GM18868 (cell line): ENCODE measurements at regions not wholly inside any gene's neighbourhood (a gene's known extent, or its start where the extent isn't known, plus 50 kb on each side); places are given as distances from the start of the nearest gene placed in this dataset.

Source experiments
- ATAC-seq: cut with Tn5 transposase; IDR thresholded peaks from one replicate; pipeline ENCODE4 v1.9.1; 2021; ENCODE audit warnings: mild to moderate bottlenecking, moderate library complexity; ENCODE audit not compliant: unreplicated experiment

DNA sequence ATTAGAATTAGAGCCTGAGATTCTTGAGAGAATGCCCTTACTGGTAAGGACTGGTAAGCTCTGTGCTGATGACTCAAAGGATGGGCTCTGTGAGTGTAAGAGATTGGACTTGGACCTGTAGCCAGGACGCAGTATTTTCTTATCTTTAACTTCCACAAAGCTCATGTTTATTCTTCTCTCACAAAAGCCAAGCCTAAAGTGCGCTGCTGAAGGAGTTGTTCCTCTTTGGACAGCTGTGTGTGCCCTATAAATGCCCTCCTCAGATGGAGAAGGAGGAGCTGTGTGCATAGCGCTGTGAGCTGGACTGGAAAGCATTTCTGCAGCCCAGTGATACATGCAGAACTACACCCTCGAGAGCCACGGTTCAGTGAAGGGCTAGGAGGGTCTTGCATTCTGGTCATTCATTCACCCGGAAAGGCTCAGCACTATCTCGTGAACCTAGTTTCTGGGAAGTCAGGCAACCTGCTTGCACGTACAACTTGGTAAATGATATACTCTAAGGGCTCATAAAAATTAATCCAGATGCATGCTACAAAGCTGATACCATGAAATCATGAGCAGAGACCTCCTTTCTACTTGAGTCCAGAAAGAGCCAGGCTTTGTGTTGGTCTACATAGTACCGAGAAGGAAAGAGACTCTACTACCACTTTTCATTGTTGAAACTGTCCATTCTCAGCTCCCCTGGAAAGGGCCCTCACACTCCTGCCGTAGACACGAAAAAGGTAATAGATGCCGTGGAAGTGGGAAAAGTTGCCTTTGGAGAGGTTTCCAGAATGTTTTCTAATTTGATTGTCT is 103.0 kb upstream of the TBL1XR1 start:
- ATAC-seq: peak; percentile 70

- no peak for ATAC-seq
These were observed 103.6 kb upstream of the TBL1XR1 start for GRCh38 chr3:177300842-177301241.

- ATAC-seq: no peak
These were observed 109.0 kb upstream of the TBL1XR1 start for GRCh38 chr3:177306252-177306651.

GRCh38 chr3:177307391-177307790 is 110.1 kb upstream of the TBL1XR1 start:
- ATAC-seq: no peak

DNA sequence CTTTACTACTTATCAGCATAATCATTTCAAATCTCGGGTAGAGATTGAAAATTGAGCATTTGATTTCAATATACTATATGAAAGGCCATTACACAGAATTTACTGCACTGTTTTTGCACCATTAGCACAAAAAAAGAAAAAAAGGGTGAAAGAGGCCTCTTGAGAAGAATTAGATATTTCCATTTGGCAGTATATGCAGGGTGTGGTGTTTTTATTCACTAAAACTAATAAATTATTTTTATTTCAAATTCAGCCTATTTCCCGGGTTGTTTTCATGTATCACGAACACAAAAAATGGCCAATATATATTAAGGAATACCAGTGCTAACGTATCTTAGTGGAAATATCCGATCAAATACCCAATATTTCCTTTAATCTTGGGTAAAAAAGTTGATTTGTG is 110.5 kb upstream of the TBL1XR1 start:
- ATAC-seq: no peak

DNA sequence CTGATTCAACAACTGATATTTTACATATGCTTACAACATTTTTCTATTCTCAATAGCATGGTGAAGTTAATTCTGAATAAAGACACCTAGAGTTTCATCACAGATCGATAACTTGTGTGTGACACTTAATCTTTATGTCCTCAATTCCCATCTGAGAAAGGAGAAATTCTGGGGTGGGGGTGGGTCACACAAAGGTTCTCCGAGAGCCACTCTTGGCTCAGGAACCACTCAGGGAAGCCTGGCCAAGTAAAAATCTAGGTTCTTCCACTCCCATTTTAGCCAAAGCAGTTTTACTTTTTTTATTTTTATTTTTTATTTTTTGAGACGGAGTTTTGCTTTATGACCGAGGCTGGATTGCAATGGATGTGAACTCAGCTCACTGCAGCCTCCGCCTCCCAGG is 111.0 kb upstream of the TBL1XR1 start:
- no peak for ATAC-seq

- no peak for ATAC-seq
These were observed 111.6 kb upstream of the TBL1XR1 start for GRCh38 chr3:177308911-177309310.

GRCh38 chr3:177312491-177312890 is 115.2 kb upstream of the TBL1XR1 start:
- ATAC-seq: no peak

DNA sequence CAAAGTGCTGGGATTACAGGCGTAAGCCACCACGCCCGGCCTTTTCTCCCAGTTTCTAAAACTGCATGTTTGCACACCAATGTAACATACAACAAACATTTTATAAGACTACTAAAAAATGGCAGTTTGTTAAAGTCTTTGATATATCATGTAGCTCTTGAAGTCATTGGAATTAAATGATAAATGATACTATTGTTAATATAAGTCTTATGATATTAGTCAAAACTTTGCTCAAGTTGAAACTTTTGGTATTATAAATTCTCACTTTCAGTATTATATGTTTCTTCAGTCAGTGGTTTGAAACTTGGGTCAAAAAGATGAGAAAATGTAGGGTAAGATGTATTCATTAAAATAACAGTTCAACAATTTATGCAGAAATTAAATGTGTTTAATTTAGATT is 117.6 kb upstream of the TBL1XR1 start:
- ATAC-seq: peak; percentile 83

DNA sequence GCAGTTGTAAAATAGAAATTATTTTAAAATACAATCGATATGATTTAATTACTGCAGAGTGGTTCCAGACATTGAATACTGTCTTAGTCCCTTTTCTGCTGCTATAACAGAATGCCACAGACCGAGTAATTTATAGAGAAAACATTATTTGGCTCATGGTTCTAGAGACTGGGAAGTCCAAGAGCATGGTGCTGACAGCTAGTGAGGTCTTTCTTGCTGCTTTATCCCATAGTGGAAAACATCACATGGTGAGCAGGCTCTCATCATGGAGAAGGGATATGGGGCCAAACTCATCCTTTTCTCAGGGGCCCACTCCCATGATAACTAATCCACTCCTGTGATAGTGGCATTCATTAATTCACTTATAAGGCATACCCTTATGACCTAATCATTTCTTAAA is 120.0 kb upstream of the TBL1XR1 start:
- no peak for ATAC-seq

DNA sequence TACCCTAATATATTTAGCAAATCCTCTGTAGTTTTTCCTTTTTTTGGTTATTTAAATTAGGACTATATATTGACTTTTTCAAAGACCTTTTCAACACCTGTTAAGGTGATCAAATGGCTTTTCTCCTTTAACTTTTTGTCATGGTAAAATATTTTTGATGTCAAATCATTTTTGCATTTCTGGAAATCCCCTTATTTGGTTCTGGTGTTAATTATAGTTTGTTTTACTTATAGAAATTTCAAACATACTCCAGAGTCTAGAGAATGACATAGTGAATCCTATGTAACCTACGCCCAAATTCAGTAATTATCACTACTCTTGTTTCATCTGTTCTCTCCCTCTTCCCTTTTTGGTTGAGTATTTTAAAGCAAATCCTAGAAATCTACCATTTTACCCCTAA is 121.3 kb upstream of the TBL1XR1 start:
- no peak for ATAC-seq

DNA sequence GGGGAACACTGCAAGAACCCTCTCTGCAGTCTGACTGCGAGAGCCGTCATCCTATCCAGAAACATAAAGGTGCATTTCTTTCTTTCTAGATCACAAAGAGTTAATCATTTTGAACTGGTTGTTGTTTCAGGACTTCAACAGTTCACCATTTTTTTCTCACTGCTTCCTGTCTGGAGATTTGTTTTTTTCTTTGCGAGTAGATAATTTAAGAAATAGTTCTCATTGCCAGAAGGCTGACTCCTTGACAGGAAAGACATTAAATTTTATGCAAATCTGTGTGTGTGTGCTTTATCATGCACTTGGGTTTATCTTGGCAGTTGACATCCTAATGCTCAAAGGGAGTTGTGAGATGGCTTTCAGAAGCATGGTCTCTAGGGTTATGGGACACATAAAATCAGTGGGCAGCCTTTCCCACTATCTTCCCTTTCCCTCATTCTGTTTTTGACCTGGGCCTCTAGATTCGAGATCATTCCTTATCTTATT is 123.5 kb upstream of the TBL1XR1 start:
- peak; percentile 32 for ATAC-seq

- ATAC-seq: no peak
These were observed 124.5 kb upstream of the TBL1XR1 start for GRCh38 chr3:177321819-177322218.

DNA sequence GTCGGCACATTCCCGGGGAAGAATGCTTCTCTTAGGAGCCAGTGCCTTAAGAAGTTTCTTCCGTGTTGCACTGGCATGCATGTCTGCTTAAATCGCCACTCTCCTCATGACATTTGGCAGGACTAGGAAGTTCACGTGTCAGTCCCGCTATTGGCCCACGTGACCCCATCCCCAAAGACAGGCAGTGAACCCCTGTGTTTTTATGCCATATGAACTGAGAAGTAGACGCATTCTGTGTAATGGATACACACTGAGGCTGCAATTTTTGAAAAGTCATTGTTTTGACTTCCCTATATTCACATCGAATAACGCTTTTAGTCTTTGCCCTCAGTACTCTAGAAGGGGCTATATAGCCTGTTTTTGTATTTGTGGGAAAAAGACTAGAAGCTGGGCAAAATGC is 125.6 kb upstream of the TBL1XR1 start:
- ATAC-seq: no peak

- ATAC-seq: no peak
These were observed 132.6 kb upstream of the TBL1XR1 start for GRCh38 chr3:177329854-177330253.

- ATAC-seq: no peak
These were observed 133.5 kb upstream of the TBL1XR1 start for GRCh38 chr3:177330779-177331178.

DNA sequence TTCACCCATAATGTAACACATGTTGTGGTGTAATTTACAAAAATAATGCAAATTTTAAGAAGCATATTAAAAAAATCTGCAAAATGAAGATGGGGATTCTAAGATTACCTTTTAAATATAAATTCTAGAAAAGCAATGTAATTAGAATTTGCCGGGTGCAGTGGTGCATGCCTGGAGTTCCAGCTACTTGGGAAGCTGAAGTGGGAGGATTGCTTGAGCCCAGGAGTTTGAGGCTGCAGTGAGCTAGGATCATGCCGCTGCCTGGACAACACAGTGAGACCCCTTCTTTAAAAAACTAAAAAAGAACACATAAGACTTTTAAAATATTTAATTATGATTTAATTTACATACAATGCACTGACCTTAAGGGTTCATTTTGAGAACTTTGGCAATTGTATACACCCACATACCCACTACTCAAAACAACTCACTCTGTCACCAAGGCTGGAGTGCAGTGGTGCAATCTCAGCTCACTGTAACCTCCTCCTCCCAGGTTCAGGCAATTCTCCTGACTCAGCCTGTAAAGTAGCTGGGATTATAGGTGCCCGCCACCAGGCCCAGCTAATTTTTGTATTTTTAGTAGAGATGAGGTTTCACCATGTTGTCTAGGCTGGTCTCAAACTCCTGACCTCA is 134.0 kb upstream of the TBL1XR1 start:
- no peak for ATAC-seq

DNA sequence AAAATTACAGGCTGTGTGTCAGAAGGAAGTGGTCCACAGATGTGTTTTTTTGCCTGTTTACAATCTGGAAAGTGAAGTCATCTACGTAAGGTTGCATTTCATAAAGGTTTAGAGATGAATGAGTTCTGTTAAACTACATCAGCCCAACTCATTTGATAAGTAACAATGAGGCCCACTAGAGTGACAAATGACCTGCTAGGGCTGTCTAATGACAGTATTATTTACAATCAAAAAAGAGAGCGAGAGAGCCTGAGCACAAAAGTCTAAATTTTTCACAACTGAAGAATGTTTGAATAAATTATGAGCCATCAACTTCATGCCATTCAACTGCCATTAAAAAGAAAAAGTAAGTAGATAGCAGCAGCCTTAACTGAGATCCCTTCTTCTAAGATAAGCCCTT is 135.7 kb upstream of the TBL1XR1 start:
- no peak for ATAC-seq

- ATAC-seq: no peak
These were observed 136.5 kb upstream of the TBL1XR1 start for GRCh38 chr3:177333533-177334520.

DNA sequence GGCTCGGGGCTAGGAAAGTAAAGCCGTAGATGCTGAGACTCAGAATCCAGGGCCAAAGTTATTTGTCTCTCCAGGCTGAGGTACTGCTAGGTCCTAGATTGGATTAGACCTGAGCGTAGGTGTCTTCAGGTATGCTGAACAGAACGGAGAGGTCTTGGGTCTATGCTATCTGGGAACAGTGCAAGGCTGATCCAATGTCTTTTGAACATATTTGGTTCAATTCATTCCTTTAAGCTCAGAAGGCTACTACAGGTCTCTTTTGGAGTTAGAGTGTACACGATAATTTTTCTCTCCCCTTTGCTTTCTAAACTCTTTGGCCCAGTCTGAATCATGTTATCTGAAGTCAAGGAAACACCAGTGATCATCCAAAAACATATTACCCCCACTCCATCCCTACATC is 137.5 kb upstream of the TBL1XR1 start:
- ATAC-seq: no peak

DNA sequence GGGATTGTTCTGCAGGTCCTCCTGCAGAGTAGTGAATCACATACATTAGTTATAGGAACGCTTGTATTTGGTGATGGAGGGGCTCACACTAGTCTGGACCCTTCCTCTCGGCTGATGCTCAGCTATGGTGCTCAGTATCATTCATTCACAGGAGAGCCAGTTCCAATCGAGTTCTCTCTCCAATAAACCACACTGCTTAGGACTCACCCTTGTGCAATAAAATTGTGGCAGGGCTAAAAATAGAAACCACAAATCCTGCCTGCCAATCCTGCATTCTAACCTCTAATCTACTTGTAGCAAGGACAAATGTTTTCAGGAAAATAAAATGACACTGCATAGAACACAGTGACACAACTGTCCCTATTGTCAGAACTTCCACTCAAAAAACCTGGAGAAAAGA is 138.4 kb upstream of the TBL1XR1 start:
- no peak for ATAC-seq
